Esophagus (tissue), 2 donors: ENCODE measurements at regions not wholly inside any gene's neighbourhood (a gene's known extent, or its start where the extent isn't known, plus 50 kb on each side); places are given as distances from the start of the nearest gene placed in this dataset.

ENCODE experiments used
- H3K27ac ChIP-seq, 2 donors: one replicate each; pipeline ENCODE4 v1.5.1; 2013; ENCODE audit warnings: low read depth in 2 of 2, mild to moderate bottlenecking in 2 of 2, inconsistent platforms in 1 of 2, low read length in 1 of 2, moderate library complexity in 1 of 2
- H3K27me3 ChIP-seq, 2 donors: one replicate each; pipeline ENCODE4 v1.6.1; 2013; ENCODE audit warnings: low read length in 2 of 2, control low read depth in 1 of 2, mild to moderate bottlenecking in 1 of 2; ENCODE audit not compliant: insufficient read depth in 2 of 2, control insufficient read depth in 1 of 2
- H3K36me3 ChIP-seq, 2 donors: one replicate each; pipeline ENCODE4 v1.6.1; 2013; ENCODE audit warnings: low read length in 1 of 2; ENCODE audit not compliant: control insufficient read depth in 2 of 2, insufficient read depth in 2 of 2
- H3K4me1 ChIP-seq, 2 donors: one replicate each; pipeline ENCODE4 v1.6.1; 2013; ENCODE audit warnings: low read length in 1 of 2; ENCODE audit not compliant: control insufficient read depth in 2 of 2, insufficient read depth in 2 of 2
- H3K4me3 ChIP-seq, 2 donors: one replicate each; pipeline ENCODE4 v1.5.1; 2013; ENCODE audit warnings: low read length in 2 of 2, mild to moderate bottlenecking in 2 of 2, low read depth in 1 of 2, moderate library complexity in 1 of 2
- H3K9me3 ChIP-seq, 2 donors: one replicate each; pipeline ENCODE4 v1.6.1; 2013; ENCODE audit warnings: mild to moderate bottlenecking in 2 of 2, low read depth in 1 of 2, low read length in 1 of 2, moderate library complexity in 1 of 2; ENCODE audit not compliant: control insufficient read depth in 2 of 2, insufficient read depth in 1 of 2
- WGBS, 2 donors: extraction: QIAGEN DNeasy Blood & Tissue Kit; methylation state at CpG; one replicate each; pipeline ENCODE4 v1.1.7; 2013; 5-methylcytosine and 5-hydroxymethylcytosine counted together
- donor health status: healthy with polysubstance abuse.
- donor health status: Bipolar disorder and iron deficiency.

- Histone ChIP-seq H3K9me3 (no peaks in the 10 kb centered on the region), H3K36me3 (no peaks in the 10 kb centered on the region), H3K4me3 (no peak overlapping the region), H3K27ac (no peak overlapping the region), H3K27me3 (no peaks in the 10 kb centered on the region), H3K4me1 (peaks cover 0 to 4% of the 10 kb centered on the region in 2 donors)
- WGBS, 2 donors = 52 to 56% methylated on average over 1 of the region's 1 CpG
Measured at GRCh38 chr11:33471541-33471940, 214.4 kb downstream of the HIPK3 start.

DNA sequence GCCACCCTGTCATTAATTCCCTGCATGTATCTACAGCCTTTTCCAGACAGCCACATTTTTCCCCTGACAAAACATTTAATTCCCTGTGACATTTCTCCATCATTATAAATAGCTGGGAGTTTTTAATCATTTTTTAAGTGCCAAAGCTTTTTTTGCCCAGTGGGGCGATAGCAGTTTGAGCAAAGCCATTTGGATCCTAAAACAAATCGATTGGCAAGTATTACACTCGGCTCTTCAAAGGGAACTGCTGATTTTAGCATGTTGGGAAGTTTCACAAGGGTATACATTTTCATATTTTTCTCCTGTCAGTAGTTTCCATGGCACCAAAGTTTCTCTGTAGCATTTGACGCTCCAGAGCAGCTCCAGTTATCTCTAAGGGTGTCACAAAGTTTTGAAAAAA lies 210.8 kb downstream of the HIPK3 start:
- H3K4me1 ChIP-seq = no peaks in the 10 kb centered on the region
- H3K36me3 ChIP-seq = no peaks in the 10 kb centered on the region
- WGBS, 2 donors = 60% methylated on average over 4 of the region's 4 CpGs
- no peak overlapping the region for H3K27ac ChIP-seq
- no peak overlapping the region for H3K4me3 ChIP-seq
- H3K9me3 ChIP-seq = no peaks in the 10 kb centered on the region
- H3K27me3 ChIP-seq = no peaks in the 10 kb centered on the region

- H3K9me3 ChIP-seq = no peaks in the 10 kb centered on the region
- H3K27me3 ChIP-seq = no peaks in the 10 kb centered on the region
- 64 to 75% methylated on average over 4 of the region's 4 CpGs for WGBS, 2 donors
- H3K4me1 ChIP-seq = no peaks in the 10 kb centered on the region
- no peaks in the 10 kb centered on the region for H3K36me3 ChIP-seq
- no peak overlapping the region for H3K4me3 ChIP-seq
- H3K27ac ChIP-seq = no peak overlapping the region
Measured at GRCh38 chr11:33463059-33463458, 205.9 kb downstream of the HIPK3 start.

- Histone ChIP-seq H3K27ac (no peak overlapping the region), H3K4me3 (no peak overlapping the region), H3K9me3 (no peaks in the 10 kb centered on the region), H3K27me3 (no peaks in the 10 kb centered on the region), H3K4me1 (no peaks in the 10 kb centered on the region), H3K36me3 (no peaks in the 10 kb centered on the region)
- 56 to 63% methylated on average over 4 of the region's 4 CpGs for WGBS, 2 donors
Measured at GRCh38 chr11:33461369-33462125, 204.4 kb downstream of the HIPK3 start.

GRCh38 chr11:33457948-33458347 lies 200.8 kb downstream of the HIPK3 start:
- Histone ChIP-seq H3K4me1 (no peaks in the 10 kb centered on the region), H3K27ac (no peak overlapping the region), H3K4me3 (no peak overlapping the region), H3K36me3 (no peaks in the 10 kb centered on the region), H3K9me3 (no peaks in the 10 kb centered on the region), H3K27me3 (no peaks in the 10 kb centered on the region)
- 85 to 91% methylated on average over 5 of the region's 5 CpGs for WGBS, 2 donors

DNA sequence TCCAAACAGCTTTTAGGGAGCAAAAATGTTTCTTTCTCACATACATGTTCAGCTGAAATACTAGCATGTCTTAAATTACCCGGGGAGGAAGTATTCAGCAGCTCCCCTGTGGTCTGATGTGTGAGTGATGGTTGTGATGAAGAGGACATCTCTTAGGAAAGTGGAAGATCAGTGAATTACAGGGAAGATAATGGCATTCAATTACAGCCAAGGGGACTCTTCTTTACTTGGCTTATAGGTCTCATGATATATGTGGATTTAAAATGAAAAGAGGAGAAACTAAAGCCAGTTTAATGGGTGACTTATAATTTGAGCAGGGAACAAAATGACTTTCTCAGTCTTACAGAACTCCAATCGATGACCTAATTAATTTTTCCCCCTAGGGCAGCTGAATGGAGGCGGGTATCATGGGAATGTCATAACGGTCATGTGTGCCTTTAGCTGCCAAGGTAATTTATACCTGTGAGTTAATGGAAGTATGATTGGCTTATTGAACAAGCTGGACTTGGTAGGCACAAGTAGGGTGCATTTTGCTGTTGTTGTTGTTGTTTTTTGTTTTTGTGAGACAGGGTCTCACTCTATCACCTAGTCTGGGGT lies 198.8 kb downstream of the HIPK3 start:
- H3K36me3 ChIP-seq = no peaks in the 10 kb centered on the region
- no peaks in the 10 kb centered on the region for H3K9me3 ChIP-seq
- no peak overlapping the region for H3K4me3 ChIP-seq
- WGBS, 2 donors = 75 to 80% methylated on average over 4 of the region's 4 CpGs
- H3K27ac ChIP-seq = no peak overlapping the region
- H3K4me1 ChIP-seq = no peaks in the 10 kb centered on the region
- H3K27me3 ChIP-seq = no peaks in the 10 kb centered on the region

- Histone ChIP-seq H3K9me3 (no peaks in the 10 kb centered on the region), H3K36me3 (no peaks in the 10 kb centered on the region), H3K27me3 (no peaks in the 10 kb centered on the region), H3K4me1 (no peaks in the 10 kb centered on the region), H3K27ac (no peak overlapping the region), H3K4me3 (no peak overlapping the region)
- WGBS, 2 donors = 73 to 83% methylated on average over 1 of the region's 1 CpG
Measured at GRCh38 chr11:33454264-33454663, 197.1 kb downstream of the HIPK3 start.

DNA sequence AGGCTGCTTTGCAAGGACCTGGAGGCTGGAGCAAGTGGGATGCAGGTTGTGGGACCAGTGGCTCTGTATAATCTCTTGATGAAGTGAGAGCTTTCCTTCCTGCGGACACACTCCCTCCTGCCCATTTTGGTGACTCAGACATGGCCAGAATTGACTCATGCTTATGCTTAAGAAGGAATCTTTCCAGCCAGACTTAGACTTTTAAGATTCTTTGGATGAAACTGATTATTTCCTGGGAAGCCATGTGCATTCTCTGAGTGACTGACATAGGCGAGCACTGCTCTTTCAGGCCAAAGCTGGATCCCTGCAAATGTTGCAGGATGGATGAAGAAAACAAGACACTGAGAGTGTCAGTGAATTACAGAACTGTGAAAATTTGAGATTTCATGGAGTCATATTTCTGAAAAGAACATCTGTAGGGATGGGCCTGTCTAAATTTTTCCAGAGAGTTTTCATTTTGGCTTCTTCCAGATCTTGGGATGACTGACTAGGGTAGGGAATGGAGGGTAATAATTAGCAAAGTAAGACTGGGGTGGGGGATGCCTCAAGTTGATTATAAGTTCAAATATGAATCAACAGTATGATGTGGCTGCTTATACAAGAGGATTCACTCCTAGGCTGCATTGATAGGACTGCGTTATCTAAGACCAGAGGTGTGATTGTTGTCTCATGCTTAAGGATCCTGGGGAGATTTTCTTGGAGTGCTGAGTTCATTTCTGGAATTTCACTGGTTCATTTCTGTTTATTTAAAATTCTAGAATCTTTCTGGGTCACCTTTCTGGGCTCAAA lies 195.8 kb downstream of the HIPK3 start:
- Histone ChIP-seq H3K36me3 (no peaks in the 10 kb centered on the region), H3K27ac (no peak overlapping the region), H3K4me3 (no peak overlapping the region), H3K27me3 (no peaks in the 10 kb centered on the region), H3K4me1 (no peaks in the 10 kb centered on the region), H3K9me3 (no peaks in the 10 kb centered on the region)
- 80 to 81% methylated on average over 3 of the region's 3 CpGs for WGBS, 2 donors

GRCh38 chr11:33451364-33451763 lies 194.2 kb downstream of the HIPK3 start:
- H3K36me3 ChIP-seq = no peaks in the 10 kb centered on the region
- WGBS, 2 donors = 52 to 61% methylated on average over 2 of the region's 2 CpGs
- no peaks in the 10 kb centered on the region for H3K4me1 ChIP-seq
- no peak overlapping the region for H3K4me3 ChIP-seq
- H3K27ac ChIP-seq = no peak overlapping the region
- no peaks in the 10 kb centered on the region for H3K27me3 ChIP-seq
- no peaks in the 10 kb centered on the region for H3K9me3 ChIP-seq
